ENCODE measurements at regions not wholly inside any gene's neighbourhood (a gene's known extent, or its start where the extent isn't known, plus 50 kb on each side); places are given as distances from the start of the nearest gene placed in this dataset.

- DNase-seq = no peak
Measured at GRCh38 chr12:58601529-58601928, 318.8 kb downstream of the LRIG3 start.

DNA sequence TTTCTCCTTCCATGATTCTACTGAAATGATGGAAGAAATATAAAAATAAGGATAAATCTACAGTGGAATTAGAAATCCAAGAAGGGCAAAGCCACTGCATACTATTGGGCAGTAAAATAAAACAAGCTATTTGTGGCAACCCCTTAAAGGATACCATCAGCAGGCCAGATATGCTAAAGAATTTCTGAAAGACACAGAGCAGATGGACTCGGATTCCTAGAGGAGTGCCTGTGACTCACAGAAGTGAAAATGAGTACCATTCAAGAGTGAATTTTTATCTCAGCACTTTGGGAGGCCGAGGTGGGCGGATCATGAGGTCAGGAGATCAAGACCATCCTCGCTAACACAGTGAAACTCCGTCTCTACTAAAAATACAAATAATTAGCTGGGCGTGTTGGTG lies 318.1 kb downstream of the LRIG3 start:
- DNase-seq = no peak

GRCh38 chr12:58602736-58603135 lies 317.6 kb downstream of the LRIG3 start:
- DNase-seq = no peak

GRCh38 chr12:58607805-58608204 lies 312.5 kb downstream of the LRIG3 start:
- no peak for DNase-seq

GRCh38 chr12:58608711-58609110 lies 311.6 kb downstream of the LRIG3 start:
- no peak for DNase-seq

- DNase-seq = no peak
Measured at GRCh38 chr12:58615047-58615446, 305.3 kb downstream of the LRIG3 start.

DNA sequence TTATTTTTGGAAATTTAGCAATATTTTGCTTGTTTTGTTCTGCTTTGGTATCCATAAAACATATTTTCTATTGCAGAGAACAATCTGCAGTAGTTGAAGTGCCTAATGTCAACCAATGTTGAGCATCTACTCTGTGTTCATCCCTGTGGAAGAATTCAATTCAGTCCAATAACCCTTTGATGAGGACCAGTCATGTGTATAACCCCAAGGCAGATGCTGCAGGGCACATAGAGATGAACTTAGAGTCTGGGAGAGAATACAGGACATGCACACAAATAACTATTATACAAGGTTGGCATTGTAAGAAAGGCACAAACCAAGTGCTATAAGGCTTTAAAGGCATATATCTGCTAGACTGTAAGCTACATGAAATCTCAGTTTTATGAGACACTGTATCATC lies 304.7 kb downstream of the LRIG3 start:
- no peak for DNase-seq

DNA sequence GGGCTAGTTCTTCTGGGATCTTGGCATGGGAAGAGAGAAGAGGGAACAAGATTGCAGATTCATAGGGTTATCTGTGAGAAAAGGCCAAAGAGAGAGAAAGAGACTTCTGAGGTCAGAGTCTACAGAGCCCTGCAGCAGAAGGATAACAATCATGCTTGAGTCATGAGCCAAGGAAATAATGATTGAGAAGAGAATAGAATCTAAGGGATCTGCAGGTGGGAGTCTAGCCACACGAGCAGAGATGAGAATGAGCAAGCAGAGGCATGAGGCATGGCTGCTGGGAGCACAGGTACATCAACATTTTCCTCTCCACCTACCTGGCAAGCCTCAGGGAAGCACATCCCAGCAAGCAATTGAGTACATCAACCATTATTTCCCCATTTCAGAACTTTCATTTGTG lies 303.7 kb downstream of the LRIG3 start:
- no peak for DNase-seq

GRCh38 chr12:58621126-58621525 lies 299.2 kb downstream of the LRIG3 start:
- DNase-seq = no peak

- DNase-seq = no peak
Measured at GRCh38 chr12:58629376-58629775, 290.9 kb downstream of the LRIG3 start.

GRCh38 chr12:58633479-58633878 lies 286.8 kb downstream of the LRIG3 start:
- no peak for DNase-seq

- DNase-seq = no peak
Measured at GRCh38 chr12:58639318-58639934, 280.9 kb downstream of the LRIG3 start.

DNA sequence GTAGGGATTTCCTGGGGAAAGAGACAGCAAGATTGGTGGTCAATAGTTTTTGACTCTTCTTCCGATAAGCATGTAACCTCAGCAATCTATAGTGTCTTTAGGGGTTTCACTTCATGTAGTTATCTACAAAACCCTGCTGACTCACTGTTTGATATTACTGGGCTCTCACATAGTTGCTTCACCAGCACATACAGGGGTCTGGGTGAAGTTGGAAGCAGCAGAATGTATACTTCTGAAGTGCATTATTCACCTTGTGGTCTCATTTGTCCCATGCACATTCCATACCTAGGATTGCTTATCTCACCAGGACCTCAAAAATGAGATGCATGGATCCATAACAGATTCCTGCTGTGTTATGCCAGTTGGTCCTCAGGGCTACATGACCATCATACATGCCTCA lies 280.0 kb downstream of the LRIG3 start:
- DNase-seq = no peak

DNA sequence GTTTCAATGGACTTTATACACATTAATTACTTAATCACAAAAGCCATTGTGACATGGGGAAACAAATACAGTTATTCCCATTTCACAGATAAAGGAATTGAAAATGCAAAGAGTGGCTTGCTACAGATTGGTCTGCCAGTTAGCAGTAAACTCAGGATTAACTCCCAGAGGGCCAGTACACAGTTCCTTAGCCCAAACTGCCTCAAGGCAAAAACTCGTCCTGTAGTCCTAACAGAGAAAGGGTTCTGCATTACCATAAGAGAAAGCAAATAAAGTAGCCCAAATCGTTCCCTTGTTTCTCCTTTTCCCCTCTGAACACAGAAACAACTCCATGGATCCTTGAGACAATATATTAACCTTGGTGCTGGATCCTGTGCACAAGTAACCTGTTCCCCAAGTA lies 274.4 kb downstream of the LRIG3 start:
- DNase-seq = no peak

GRCh38 chr12:58647495-58647894 lies 272.8 kb downstream of the LRIG3 start:
- no peak for DNase-seq

DNA sequence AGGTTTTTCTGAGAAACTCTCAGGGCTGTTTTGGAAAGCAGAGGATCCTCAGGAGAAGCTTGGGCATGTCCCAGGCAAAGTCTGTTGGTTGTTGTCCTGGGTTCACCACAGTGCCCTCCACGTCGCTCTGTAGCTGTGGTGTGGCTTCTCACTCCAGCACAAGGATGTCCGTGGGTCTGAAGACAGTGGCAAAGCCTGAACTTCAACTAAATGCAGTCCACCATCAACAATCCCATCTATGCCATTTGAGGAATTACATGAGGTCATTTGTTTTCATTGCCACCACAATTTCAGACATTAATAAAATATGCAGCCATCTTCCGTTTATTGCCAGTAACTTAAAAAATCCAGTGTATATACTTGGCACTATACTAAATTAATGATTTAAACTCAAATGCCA lies 272.1 kb downstream of the LRIG3 start:
- DNase-seq = no peak

DNA sequence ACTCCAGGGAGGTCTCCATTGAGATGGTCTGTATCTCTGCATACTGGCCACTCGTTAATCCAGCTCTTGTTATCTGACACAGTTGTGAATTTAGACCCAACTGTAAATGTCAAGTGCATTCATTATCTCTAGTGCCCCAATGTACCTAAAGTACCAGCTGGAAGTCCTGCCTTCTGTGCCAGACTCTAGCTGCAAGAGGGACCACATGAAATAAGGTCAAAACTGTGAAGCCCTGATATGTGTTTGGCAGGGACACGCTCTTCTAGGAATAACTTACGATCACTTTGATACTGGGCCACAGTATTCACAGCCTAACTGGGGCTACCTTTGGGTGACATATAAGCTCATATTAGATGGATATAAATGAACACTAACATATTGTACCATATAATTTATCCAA lies 268.5 kb downstream of the LRIG3 start:
- DNase-seq = no peak

DNA sequence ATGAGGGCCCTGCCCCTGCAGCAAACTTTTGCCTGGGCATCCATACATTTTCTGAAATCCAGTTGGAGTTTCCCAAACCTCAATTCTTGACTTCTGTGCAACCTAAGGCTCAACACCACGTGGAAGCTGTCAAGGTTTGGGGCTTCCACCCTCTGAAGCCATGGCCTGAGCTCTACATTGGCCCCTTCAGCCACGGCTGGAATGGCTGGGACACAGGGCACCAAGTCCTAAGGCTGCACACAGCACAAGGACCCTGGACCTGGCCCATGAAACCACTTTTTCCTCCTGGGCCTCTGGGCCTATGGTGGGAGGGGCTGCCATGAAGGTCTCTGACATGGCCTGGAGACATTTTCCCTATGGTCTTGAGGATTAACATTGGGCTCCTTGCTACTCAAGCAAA lies 266.3 kb downstream of the LRIG3 start:
- no peak for DNase-seq

GRCh38 chr12:58655375-58655774 lies 264.9 kb downstream of the LRIG3 start:
- DNase-seq = no peak

- DNase-seq = no peak
Measured at GRCh38 chr12:58656254-58657009, 263.9 kb downstream of the LRIG3 start.

DNA sequence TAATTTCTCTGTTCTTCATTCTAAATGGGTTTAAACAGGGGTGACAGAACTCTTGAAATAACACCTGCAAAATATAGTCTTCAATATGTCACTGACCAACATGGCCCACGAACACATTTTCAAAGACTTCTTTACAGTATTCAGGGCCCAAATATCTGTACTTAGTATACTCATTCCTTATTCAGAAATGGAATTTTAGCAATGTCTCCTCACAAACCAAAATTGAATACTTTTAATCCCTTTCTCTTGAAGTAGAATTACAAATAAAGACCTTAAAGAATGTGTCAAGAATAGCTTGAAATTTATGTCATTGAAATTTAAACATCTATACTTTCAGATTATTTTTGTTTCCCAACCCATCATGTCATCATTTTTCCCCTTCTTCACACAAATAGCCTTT lies 263.1 kb downstream of the LRIG3 start:
- no peak for DNase-seq

DNA sequence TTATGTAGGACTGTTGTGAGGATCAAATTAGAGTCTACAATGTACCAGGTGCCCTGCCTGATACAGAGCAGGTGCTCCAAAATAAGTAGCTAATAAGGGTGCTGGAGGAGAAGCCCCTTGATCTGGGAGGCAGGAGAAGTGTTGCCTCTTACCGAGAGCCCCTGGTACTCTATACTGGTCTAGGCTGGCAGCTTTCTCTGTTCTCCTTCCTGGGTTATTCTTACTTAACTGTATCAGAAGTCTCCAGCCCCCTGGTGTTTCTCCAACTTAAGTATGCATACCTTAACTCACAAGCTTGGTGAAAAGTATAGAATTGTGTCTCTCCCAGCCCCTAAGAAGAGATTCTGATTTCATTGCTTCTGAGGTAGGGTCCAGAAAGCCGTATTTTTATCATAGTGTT lies 254.9 kb downstream of the LRIG3 start:
- no peak for DNase-seq

DNA sequence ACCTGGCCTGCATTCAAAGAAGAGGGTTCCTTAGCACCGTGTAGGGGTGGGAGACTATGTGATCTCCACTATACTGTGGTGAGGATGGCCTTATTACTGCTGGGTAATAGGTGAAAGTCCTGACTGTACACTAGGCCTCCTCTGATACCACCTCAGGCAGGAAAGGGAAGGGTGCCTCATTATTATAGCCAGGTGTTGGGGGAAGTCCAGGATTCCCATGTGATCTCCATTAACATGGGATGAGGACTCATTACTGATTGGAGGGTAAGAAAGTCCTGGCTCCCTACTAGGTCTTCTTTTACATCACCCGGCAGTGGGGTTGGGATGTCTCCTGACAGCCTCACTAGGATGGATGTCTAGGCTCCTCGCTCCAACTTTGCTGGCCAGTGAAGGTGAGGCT lies 252.1 kb downstream of the LRIG3 start:
- no peak for DNase-seq

- DNase-seq = no peak
Measured at GRCh38 chr12:58668871-58669270, 251.4 kb downstream of the LRIG3 start.

DNA sequence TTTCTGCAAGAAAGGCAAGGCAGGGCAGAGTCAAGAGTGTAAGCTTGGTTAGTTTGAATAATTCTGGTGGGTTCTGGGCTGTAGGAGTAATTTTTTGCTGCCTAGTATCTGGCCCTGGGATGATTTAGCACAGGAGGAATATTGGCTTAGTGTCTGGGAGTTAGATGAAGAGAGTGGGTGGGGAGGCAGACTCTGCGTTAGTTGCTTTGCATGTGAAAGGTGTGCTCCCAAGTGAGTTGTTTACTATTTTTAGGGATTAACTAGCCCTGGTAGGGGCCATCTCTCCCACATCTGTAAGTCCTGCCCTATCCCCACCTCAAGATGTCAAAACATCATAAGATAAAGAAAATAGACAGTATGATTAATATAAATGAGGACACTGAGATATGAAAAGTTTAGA lies 249.7 kb downstream of the LRIG3 start:
- DNase-seq = no peak

Measured in AML-193 (cell line).